Hematopoietic multipotent progenitor cell (in vitro differentiated cells): ENCODE measurements at regions not wholly inside any gene's neighbourhood (a gene's known extent, or its start where the extent isn't known, plus 50 kb on each side); places are given as distances from the start of the nearest gene placed in this dataset.

Source experiments
- DNase-seq, 3 donors: peaks; one replicate each; pipeline ENCODE4 v3.0.0-alpha.2; 2011 to 2015; ENCODE audit warnings: low read depth in 2 of 3, low spot score in 2 of 3

DNA sequence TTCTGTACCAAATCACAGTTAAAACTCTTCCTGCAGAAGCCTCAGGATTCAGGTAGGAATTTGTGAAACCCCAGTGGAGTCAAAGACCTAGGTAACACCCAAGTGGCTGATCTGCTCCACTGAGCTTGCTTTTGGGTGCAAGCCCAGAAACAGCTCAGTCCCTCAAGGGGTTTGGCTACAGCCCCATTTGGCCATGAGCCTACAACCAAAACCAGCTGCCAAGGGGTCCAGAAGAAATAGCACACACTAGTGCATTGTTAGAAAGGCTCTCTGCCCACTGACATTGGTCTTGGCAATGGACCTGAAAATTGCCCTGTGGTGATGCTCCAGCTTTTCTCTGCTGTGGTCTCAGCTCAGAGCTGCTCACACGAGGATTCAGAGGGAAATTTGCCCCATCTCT is 577.4 kb upstream of the INTU start:
- no peak for DNase-seq

DNA sequence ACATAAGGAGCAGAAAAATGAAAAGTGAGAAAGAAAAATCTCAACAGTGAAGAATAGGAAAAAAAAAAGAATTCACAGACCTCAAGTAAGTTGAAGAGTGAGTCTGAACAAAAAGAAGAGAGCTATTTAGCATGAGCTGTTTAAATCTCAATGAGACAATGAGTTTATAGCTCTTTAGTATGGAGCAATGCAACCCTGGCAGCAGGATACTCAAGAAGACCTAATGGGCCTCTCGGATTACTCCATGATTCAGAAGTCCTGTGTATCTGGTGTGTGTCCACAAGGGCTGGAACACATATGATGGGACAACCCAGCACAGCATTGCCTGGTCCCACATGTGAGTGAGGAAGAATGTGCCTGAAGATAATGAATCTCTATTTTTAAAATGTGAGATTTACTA is 563.1 kb upstream of the INTU start:
- DNase-seq: no peak

DNA sequence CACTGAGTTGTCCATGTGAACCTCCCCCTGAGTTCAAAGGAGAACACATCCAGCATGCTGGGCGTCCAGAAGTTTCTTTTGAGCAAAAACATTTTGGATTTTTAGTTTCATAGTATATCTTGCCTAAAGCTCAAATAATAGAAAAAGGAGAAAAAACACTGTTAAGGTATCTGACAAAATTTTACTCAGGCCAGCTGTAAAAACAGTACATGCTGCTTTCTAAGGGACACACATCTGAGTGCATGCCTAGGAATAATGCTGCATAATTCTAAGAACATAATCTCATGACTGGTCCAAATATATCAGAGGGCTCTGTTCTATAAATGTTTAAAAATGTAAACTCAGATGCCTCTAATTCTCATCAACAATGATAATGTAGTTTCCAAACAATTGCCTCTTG is 561.3 kb upstream of the INTU start:
- no peak for DNase-seq

DNA sequence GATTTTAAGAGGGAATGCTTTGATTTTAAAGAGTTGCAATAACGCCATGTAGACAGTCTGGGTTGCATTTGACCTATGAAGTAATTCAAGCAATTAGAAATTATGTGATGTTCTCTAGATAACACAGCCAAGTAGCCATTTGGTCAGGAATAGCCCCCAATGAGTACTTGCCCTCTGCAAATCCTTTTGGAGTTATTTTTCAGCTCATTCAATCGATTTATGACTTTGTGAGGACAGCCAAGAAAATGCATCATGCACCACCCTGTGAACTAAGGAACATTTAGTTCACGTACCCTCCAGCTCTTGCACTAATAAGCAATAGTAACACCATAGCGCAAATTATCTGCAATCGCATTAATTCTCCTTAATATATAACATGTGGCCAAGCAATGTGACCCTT is 552.6 kb upstream of the INTU start:
- DNase-seq: no peak

DNA sequence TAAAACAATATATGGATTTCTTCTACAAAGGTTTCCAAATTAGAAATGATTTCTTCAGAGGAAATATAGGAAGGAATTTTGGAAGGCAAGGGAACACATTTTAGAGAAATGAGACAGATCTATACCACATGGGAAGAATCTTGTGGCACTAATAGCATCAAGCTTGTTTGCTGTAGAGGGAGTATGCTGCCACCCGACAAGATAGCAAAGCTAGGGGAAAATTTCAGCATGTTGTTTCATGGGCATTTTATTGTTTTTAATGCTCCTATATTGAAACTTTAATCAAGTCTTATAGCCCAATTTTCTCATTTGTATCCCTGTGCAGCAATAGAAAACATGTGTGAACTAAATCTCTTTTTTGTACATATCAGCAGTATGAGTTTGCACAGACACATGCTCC is 551.7 kb upstream of the INTU start:
- DNase-seq: no peak

DNA sequence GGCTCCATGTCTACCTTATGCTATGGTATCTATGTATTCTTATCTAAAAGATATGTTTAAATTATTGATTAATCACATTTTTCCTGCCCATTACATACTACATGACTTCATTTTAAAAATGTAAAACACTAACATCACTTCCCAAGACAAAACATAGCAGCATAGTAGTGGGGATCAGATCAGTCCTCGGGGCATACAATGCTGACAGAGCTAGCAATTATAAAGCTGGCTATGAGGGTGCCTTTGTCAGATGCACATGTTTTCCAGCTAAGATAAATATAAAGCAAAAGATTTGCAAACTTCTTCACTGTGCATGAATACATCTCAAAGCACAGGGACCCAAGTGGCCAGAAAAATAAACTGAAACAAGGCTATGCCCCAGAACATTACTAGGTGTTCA is 549.8 kb upstream of the INTU start:
- no peak for DNase-seq

DNA sequence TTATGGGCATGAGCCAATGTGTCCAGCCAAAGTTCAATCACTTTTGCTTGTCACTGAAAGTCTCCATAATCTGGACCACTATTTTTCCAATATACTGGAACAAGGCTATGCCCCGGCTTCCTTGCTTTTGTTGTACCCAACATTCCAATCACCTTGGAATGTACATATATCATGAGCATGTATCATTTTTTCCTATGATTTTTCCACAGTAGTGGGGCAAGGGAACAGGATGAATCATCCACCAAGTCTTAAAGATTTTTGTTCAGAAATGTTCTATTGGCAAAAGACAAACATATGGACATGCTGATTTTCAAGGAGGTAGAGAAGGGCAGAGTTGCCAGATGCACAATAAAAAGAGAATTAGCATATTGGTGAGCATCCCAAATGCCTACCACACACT is 548.1 kb upstream of the INTU start:
- DNase-seq: no peak

DNA sequence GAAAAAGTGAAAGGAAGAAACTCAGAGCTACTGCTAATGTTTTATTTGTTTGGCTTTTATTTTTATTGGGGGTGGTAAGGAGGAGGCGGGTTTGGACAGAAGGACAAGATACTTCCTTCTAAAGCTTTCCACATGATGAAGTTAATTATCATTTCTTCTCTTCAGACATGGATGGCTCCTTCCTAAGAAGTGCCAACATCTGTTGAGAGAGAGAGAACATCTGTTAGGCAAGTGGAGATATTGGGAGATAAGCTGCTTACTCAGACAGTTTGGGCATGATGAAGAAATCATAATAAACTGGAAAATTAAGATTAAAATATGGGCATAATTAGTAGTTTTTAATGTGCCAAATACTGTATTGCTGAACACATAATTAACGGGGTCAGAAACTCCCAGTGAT is 535.7 kb upstream of the INTU start:
- no peak for DNase-seq

DNA sequence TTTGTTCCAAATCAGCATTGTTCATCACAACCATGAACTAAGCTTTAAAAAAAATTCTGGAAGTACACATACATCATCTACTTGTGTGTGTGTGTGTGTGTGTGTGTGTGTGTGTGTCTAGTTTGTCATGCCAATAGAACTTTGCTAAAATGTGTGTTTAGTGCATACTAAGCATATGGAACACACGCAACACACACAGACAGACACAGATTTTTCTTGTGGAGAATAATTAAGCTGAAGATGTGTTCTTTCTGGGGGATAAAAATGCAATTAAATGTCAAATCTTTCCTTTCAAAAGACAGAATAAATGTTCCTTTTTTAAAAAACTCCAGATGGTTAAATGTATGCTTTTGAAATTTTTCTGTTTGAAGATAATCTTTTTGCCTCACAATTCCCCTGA is 530.4 kb upstream of the INTU start:
- DNase-seq: no peak

DNA sequence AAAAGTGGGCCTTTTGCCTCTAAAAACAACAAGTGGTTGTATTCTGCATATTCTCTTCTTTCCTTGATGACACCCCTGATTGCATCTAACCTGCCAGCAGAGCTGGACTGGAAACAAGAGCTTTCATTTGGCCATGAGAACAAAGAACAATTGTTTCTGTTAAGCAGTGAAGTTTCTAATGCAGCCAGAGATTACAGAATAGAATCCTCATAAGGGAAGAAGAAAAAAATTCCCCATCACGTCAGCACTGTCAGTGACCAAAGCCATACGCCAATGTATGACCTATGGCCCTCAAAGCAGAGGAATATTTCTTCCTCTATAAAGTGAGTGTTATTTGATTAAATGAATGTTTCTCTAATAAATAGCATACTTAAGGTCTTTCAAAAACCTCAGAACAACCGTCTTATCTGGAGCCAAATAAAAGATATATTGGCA is 529.1 kb upstream of the INTU start:
- no peak for DNase-seq

DNA sequence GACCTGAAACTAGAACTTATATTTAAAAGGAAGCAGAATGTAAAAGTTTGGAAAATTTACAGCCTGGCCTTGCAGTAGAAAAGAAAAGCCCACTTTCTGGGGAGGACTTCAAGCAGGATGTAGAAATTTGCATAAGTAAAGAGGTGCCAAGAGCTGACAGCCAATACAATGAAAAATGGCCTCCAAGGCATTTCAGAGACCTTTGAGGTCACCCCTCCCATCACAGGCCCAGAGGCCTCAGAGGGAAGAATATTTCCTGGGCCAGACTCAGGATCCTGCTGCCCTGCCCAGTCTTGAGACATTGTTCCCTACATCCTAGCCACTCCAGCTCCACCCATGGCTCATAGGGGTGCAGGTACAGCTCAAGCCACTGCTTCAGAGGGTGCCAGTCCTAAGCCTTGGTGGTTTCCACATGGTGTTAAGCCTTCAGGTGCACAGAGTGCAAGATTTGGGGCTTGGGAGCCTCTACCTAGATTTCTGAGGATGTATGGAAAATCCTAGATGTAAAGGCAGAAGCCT is 518.9 kb upstream of the INTU start:
- no peak for DNase-seq

DNA sequence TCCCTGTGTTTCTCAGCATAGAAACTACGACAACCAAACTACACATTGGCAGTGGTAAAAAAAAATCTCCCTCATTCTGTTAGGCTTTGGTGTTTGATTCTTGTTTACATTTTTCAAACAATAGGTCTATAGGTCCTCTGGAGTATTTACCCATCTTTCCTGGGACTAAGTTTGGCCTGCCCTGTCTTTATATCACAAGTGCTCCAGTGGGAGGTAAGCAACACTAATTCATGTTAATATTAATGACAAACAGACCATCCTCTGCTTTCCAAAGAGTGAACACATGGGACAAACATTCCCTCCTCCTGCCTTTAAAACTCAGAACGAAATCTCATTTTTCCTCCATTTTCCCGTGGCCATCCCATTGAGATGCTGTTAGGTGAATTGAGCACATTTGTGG is 514.1 kb upstream of the INTU start:
- no peak for DNase-seq

DNA sequence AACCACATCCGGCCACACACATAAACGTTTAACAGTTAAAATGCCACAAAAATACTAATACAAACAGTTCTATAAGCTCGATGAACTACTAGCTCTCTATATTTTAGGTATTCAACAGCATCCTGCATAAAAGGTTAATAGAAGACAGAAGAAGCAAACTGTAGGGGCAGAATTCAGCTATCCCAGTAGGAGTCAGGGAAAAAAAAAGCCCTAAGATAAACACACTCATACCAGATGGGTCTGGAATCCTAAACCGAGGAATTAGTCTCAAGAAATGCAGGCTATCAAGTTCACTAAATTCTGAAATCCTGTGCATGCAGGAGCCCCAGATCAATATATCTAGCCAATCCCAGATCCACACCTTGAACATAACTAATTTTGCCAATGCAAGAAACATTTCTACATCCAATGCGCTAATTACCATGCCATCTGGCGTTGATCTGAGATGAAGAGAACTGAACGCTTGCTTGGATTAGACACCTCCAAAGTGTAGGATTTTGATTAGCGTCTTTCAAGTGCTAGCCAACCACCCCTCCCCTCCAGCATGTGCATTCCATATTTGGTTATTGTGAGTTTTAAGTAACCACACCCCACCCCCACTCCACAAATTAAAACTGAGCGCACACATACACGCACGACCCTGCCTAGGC is 512.2 kb upstream of the INTU start:
- DNase-seq: no peak

DNA sequence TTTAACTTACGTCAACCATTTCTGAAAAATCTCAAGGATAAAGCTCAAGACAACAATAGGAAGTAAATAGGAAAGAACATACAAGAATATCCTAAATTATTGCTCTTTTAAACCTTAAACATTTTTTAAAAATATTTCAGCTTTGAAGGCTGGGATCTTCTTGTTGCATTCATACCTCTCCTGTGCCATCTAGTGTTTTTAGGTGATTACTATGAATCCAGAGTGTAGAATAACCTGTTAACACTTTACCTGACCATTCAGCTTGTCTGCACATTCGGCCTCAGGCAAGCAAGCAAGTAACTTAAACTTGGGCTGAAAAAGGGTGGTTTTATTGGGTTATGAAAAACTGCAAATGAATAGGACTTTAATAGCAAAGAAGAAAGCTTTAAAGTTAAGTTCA is 507.8 kb upstream of the INTU start:
- DNase-seq: no peak

DNA sequence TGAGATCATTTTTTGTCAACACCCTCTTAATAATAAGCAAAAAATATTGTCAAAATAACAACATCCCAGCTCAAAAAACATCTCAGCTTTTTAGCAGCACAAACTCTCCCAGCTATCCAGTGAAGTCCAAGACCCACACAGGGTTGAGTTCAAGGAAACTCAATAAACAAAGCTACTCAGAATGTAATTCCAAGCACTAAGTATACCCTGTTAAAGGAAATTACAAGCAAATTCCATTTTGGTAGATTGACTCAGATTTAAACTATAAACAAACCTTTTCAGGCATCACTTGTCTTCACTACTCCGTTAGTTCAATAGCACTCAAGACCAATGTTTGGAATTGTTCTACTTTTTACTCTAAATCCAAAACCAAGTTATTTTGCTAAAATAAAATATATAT is 506.0 kb upstream of the INTU start:
- no peak for DNase-seq

DNA sequence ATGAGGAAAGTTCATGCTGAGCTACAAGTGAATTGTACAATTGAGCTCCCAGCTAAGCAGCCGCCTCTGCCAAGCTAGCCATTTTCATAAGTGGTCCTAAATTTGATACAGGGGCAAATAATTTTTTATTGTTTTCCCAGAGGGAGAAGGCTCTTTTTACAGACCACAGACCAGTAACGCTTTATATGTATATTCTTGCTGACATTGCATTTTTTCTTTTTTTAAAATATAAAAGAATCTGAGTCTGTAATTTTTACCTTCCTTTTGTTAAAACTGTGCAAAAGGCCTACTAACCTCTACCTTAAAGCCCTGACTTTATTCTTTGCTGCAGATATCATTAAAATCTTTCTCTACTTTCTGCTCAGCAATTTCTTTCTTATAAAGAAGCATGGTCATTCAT is 501.2 kb upstream of the INTU start:
- no peak for DNase-seq

DNA sequence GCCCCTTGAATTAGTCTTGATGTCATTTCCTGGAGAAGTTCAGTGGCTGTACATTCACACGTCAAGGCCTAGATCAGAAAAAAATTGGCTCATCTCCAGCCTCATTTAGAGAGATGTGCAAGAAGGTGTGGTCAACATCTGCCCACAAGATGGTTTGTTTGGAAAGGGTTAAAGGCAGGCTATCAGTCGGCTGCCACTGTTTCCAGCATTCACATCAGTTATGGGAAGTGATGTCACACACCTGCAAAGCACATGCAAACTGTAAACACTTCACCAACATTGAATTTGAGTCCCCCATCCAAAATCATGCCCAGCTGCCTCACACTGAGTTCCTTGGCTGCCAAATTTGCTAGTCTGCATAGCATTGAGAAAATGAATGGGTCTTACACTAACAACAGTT is 498.3 kb upstream of the INTU start:
- DNase-seq: no peak

DNA sequence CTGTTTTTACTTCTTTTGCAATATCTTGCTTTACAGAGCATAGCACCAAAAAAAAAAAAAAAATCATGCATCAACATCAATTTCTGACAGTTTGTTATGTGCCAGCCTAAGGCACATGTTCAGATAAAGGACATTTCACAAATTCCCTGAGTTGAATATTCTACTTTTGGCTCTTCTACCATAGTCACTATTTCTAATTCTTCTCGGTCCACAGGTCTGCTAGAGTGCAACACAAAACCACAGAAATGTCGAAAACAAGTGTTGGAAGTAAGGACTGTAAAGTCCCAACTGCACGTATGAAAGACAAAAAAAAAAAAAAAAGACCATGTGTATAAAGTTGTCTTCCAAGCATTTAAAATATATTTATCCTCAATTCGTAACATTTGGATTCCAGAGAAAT is 494.2 kb upstream of the INTU start:
- DNase-seq: no peak

DNA sequence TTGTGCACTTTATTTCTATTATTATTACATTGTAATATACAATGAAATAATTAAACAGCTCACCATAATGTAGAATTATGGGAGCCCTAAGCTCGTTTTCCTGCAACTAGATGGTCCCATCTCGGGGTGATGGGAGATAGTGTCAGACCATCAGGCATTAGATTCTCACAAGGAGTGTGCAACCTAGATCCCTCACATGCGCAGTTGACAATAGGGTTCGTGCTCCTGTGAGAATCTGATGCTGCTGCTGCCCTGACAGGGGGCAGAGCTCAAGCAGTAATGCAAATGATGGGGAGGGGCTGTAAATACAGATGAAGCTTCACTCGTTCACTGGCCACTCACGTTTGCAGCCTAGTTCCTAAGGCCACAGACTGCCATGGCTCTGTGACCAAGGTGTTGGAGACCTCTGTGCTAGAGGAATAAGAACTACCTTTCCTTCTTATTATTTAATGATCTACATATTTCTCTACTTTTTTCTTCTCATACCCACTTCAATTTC is 492.9 kb upstream of the INTU start:
- DNase-seq: no peak

DNA sequence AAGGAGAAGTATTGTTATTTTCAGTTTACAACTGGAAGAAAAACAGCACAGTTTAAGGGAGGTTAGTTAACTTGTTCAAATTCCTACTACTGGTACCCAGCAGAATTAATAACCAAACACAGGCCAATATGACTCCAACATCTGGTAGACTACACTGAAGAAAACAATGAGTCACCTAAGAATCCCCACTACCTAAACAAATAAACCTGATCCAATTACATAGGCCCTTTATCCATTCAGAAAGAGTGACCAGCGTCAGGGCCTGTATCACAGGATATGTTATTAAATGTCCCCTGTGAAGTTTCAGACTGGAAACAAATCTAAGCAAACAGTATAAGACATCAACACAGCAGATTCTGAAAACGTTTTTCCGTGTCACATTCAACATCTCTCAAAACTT is 492.5 kb upstream of the INTU start:
- no peak for DNase-seq

DNA sequence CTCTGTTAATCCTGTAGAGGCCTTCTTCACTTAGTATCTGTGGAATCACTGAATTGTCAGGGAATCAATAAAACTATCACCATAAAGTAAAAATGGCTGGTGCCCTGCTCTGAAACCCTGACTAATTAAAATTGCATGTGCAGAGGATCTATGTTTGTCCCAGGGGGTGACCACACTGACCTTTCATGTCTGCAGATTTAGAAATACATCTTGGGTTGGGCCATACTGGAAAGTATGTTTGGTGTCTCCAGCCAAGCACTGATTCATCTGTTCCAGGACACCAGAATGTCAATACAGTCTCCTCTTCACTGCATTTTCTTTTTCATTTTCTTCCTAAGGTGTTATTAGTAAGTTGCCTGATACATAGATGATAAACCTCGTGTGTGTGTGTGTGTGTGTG is 490.9 kb upstream of the INTU start:
- DNase-seq: no peak

DNA sequence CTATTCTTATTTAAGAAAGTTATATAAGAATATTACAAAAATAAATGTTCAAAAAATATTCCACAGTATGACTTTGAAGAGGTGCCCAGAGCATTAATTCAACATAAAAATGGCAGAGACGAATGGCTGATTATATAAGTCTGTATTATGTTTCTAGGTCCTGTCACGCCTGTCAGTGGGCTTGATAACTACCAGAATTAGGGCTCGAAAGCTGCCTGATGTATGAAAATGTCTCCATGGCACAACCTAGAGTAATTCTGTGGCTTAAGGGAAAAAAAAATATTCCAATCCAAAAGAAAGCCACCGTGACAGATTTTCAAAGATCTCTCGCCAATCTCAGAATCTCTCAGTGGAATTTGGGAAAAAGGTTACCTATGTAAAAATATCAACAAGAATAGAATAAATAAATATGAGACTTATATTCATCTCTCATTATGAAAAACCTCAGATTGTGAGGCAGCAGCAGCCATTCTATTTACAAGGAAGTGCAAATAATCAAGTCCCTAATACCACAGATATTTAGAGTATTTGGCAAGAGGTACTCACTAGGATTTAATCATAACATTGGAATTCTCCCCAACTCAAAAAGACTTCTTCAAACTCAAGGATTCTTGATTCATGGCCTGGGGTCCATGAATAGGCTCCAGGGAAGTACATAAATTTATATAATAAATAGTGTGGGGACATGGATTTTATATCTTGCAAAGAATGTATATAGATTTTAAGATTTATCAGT is 489.1 kb upstream of the INTU start:
- DNase-seq: no peak
